ENCODE measurements at regions not wholly inside any gene's neighbourhood (a gene's known extent, or its start where the extent isn't known, plus 50 kb on each side); places are given as distances from the start of the nearest gene placed in this dataset.

DNA sequence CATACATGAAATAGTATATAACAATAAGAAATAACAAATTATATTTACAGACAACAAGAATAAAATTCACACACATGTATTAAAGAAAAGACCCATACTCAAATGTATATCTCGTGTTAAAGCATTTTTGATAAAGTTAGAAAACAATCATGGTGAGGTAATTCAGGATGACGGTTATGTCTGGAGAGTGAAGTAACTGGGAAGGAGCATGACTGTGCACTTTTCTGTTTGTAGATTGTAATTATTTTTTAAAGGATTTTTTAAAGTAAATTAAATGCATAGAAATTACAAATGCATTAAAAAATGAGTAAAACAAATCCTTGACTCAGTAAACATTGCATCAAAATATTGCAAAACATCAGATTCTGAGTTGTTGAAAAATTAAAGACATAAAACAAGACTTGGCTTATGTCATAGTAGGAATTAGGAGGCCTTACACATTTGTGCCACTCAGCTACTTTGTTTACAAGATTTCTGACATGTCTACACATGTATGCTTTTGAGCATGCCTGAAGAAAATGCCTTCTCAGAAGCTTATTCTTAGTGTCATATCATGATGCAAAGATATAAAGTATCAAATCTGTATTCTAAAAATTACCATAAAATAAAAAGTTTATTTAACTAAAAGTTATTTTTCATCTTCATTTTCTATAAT lies 1325.1 kb downstream of the SLC16A7 start:
- no peak for TF ChIP-seq HDGF (IDR thresholded peaks at IDR 0.05; ENCODE audit: borderline replicate concordance)
- TF ChIP-seq NFRKB (IDR thresholded peaks at IDR 0.05), result no peak
- TF ChIP-seq PKNOX1 (IDR thresholded peaks at IDR 0.05), result no peak
- no peak for TF ChIP-seq CTBP1 (IDR thresholded peaks at IDR 0.05; ENCODE audit: borderline replicate concordance)
- TF ChIP-seq FOXA1 (IDR thresholded peaks at IDR 0.05), result no peak
- TF ChIP-seq SP1 (IDR thresholded peaks at IDR 0.05), result no peak
- TF ChIP-seq L3MBTL2 (conservative IDR thresholded peaks at IDR 0.05), result no peak
- TF ChIP-seq ELF4 (IDR thresholded peaks at IDR 0.05), result no peak
- TF ChIP-seq LEF1 (IDR thresholded peaks at IDR 0.05; ENCODE audit: borderline replicate concordance), result no peak
- TF ChIP-seq SUZ12 (IDR thresholded peaks at IDR 0.05), result no peak

All from HEK293T (cell line).